ENCODE measurements at regions not wholly inside any gene's neighbourhood (a gene's known extent, or its start where the extent isn't known, plus 50 kb on each side); places are given as distances from the start of the nearest gene placed in this dataset.

GRCh38 chr3:95750097-95750496 lies 1064.3 kb upstream of the EPHA6 start (continued):
- TF ChIP-seq, protein P1, sequence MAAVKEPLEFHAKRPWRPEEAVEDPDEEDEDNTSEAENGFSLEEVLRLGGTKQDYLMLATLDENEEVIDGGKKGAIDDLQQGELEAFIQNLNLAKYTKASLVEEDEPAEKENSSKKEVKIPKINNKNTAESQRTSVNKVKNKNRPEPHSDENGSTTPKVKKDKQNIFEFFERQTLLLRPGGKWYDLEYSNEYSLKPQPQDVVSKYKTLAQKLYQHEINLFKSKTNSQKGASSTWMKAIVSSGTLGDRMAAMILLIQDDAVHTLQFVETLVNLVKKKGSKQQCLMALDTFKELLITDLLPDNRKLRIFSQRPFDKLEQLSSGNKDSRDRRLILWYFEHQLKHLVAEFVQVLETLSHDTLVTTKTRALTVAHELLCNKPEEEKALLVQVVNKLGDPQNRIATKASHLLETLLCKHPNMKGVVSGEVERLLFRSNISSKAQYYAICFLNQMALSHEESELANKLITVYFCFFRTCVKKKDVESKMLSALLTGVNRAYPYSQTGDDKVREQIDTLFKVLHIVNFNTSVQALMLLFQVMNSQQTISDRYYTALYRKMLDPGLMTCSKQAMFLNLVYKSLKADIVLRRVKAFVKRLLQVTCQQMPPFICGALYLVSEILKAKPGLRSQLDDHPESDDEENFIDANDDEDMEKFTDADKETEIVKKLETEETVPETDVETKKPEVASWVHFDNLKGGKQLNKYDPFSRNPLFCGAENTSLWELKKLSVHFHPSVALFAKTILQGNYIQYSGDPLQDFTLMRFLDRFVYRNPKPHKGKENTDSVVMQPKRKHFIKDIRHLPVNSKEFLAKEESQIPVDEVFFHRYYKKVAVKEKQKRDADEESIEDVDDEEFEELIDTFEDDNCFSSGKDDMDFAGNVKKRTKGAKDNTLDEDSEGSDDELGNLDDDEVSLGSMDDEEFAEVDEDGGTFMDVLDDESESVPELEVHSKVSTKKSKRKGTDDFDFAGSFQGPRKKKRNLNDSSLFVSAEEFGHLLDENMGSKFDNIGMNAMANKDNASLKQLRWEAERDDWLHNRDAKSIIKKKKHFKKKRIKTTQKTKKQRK (IDR thresholded peaks at IDR 0.05; ENCODE audit: borderline replicate concordance, low read depth, low read length) = no peak
- TF ChIP-seq TAF7 (tag; IDR thresholded peaks at IDR 0.05) = no peak
- TF ChIP-seq XRCC4 (IDR thresholded peaks at IDR 0.05; ENCODE audit: extremely low read depth, insufficient read depth, insufficient read length) = no peak
- TF ChIP-seq ZSCAN29 (IDR thresholded peaks at IDR 0.05) = no peak
- TF ChIP-seq ZNF436 (CRISPR knock-in tag; IDR thresholded peaks at IDR 0.05) = no peak

DNA sequence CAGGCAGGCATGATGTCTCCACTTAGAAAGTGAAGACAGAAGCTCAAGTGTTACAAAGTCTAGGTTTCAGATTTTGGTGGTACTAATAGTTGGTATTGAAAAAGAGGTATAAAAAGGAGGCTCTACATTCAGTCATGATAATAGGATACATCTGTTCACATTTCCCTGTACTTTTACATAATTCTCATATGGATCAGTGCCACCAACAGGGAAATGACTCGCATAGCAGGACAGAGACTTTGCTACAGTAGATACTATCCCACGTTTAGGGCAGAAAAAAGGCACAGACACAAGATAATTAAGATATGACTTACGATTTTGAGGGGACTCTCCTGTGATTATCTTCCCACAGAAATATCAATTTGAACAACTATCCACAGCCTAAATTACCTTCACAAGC lies 1062.9 kb upstream of the EPHA6 start:
- ChIA-PET CTCF (ENCODE audit: low intra/inter-chr PET ratio) (no interaction called here), POLR2A (no interaction called here)
- no peak overlapping the region for H3K4me3 ChIP-seq
- H3K27me3 ChIP-seq (ENCODE audit: control insufficient read depth in 2 of 2, insufficient read depth in 2 of 2, low read length in 2 of 2) = no peaks in the 10 kb centered on the region
- H3K27ac ChIP-seq (ENCODE audit: extremely low read depth, low read depth, low read length) = no peak overlapping the region
- intact Hi-C loops (cut with micrococcal nuclease) = no loop called here
- in situ Hi-C loops (cut with MboI) = no loop called here
- no peak for ATAC-seq
- H3K4me1 ChIP-seq (replicated peaks in 1 of 2; ENCODE audit: control insufficient read depth in 2 of 2, insufficient read depth in 2 of 2, low read length in 2 of 2) = no peaks in the 10 kb centered on the region
- H3K9me3 ChIP-seq (replicated peaks; ENCODE audit: control insufficient read depth, insufficient read depth, low read depth, low read length) = no peaks in the 10 kb centered on the region
- no TSS peak for BruUV-seq (replicated peaks)
- TF ChIP-seq PRDM10 (IDR thresholded peaks at IDR 0.05; ENCODE audit: partially characterized antibody) = no peak
- no peak for TF ChIP-seq PREB (CRISPR knock-in tag; IDR thresholded peaks at IDR 0.05)
- no peak for TF ChIP-seq GTF2E2 (tag; IDR thresholded peaks at IDR 0.05)
- no peak overlapping the region for H3K9ac ChIP-seq (ENCODE audit: insufficient read depth in 1 of 2, low read depth in 2 of 2, low read length in 2 of 2)
- H3K9me1 ChIP-seq (ENCODE audit: control insufficient read depth, insufficient read depth, low read length) = no peaks in the 10 kb centered on the region
- H2AFZ ChIP-seq (ENCODE audit: low read depth, low read length) = no peak overlapping the region
- H3K36me3 ChIP-seq (ENCODE audit: control insufficient read depth, insufficient read depth, low read length) = no peaks in the 10 kb centered on the region
- FAIRE-seq = no peak
- H3K4me2 ChIP-seq (ENCODE audit: insufficient read depth, low read length) = no peak overlapping the region
- DNase-seq (ENCODE audit: extremely low read depth in 1 of 4, low spot score in 3 of 4) = no peak
- H3K79me2 ChIP-seq (ENCODE audit: control insufficient read depth, insufficient read depth, low read length) = no peaks in the 10 kb centered on the region
- WGBS (ENCODE audit: insufficient coverage, low coverage, missing lambda C conversion rate) = 6% methylated on average over 3 of the region's 3 CpGs
- H4K20me1 ChIP-seq (replicated peaks; ENCODE audit: control insufficient read depth, insufficient read depth, low read length) = no peaks in the 10 kb centered on the region

All from K562 (cell line).